PC-3 (cell line): ENCODE measurements at regions not wholly inside any gene's neighbourhood (a gene's known extent, or its start where the extent isn't known, plus 50 kb on each side); places are given as distances from the start of the nearest gene placed in this dataset.

Source experiments
- ATAC-seq: fragments of 200-7000 bp; cut with Tn5 transposase; 2 replicates; pipeline ENCODE4 v1.9.1; 2020; ENCODE audit warnings: mild to moderate bottlenecking, moderate library complexity
- BruUV-seq: library from RNA; stranded (reverse); fragments of 400-500 nt; replicated peaks from 2 replicates; lab custom pipeline; 2021; lab: Mats Ljungman, UMichigan
- CTCF ChIA-PET: fragments of 300-600 bp; sonication (Branson Sonifier 250); formaldehyde crosslinking; loops from one replicate; lab custom pipeline; 2022; ENCODE audit warnings: antibody characterized with exemption; lab: Charles Lee
- POLR2A ChIA-PET: fragments of 300-600 bp; sonication (Branson Sonifier 250); formaldehyde crosslinking; loops from one replicate; lab custom pipeline; 2022; ENCODE audit warnings: antibody characterized with exemption; ENCODE audit not compliant: unreplicated experiment; lab: Charles Lee
- DNase-seq: peaks from one replicate; pipeline ENCODE4 v3.0.0-alpha.2; 2015
- H2AFZ ChIP-seq: fragments of 300-600 bp; sonication (generic); 2 replicates; pipeline ENCODE4 v1.6.0; 2016; ENCODE audit warnings: antibody characterized with exemption, low read length
- H3F3A ChIP-seq: fragments of 300-600 bp; sonication (generic); one replicate; pipeline ENCODE4 v1.6.0; 2017; ENCODE audit warnings: antibody characterized with exemption, low read length, control low read depth, mild to moderate bottlenecking; ENCODE audit not compliant: unreplicated experiment
- H3K27ac ChIP-seq: fragments of 300-600 bp; sonication (generic); 2 replicates; pipeline ENCODE4 v1.5.1; 2016; ENCODE audit warnings: mild to moderate bottlenecking, low read length
- H3K27me3 ChIP-seq: fragments of 300-600 bp; sonication (generic); 2 replicates; pipeline ENCODE4 v1.6.1; 2016; ENCODE audit warnings: low read length, mixed read lengths
- H3K36me3 ChIP-seq: fragments of 300-600 bp; sonication (generic); 2 replicates; pipeline ENCODE4 v1.6.1; 2016; ENCODE audit warnings: low read depth, mixed run types, low read length, mixed read lengths
- H3K4me1 ChIP-seq: fragments of 300-600 bp; sonication (generic); 2 replicates; pipeline ENCODE4 v1.5.1; 2016; ENCODE audit warnings: low read length; ENCODE audit not compliant: insufficient read depth
- H3K4me2 ChIP-seq: fragments of 300-600 bp; sonication (generic); 2 replicates; pipeline ENCODE4 v1.6.0; 2016; ENCODE audit warnings: low read length
- H3K4me3 ChIP-seq: fragments of 300-600 bp; sonication (generic); 2 replicates; pipeline ENCODE4 v1.5.1; 2016; ENCODE audit warnings: mild to moderate bottlenecking, low read length, mixed read lengths
- H3K79me2 ChIP-seq: fragments of 300-600 bp; sonication (generic); 2 replicates; pipeline ENCODE4 v1.6.1; 2017; ENCODE audit warnings: low read length, mixed read lengths
- H3K9ac ChIP-seq: fragments of 300-600 bp; sonication (generic); 2 replicates; pipeline ENCODE4 v1.6.0; 2016; ENCODE audit warnings: mild to moderate bottlenecking, low read length
- H3K9me2 ChIP-seq: fragments of 300-600 bp; sonication (generic); replicated peaks from 2 replicates; pipeline ENCODE4 v1.6.1; 2016; ENCODE audit warnings: mixed run types, low read length, mixed read lengths
- H3K9me3 ChIP-seq: fragments of 300-600 bp; sonication (generic); 2 replicates; pipeline ENCODE4 v1.6.1; 2016; ENCODE audit warnings: low read length, mixed read lengths
- H4K20me1 ChIP-seq: fragments of 300-600 bp; sonication (generic); 2 replicates; pipeline ENCODE4 v1.6.1; 2016; ENCODE audit warnings: low read length, mixed read lengths
- CTCF ChIP-seq: fragments of 300-600 bp; sonication (generic); conservative IDR thresholded peaks from 2 replicates; pipeline ENCODE4 v1.5.1; 2017; ENCODE audit warnings: antibody characterized with exemption, low read depth, mild to moderate bottlenecking, low read length
- EZH2 ChIP-seq: fragments of 300-600 bp; sonication (generic); IDR thresholded peaks from one replicate; pipeline ENCODE4 v1.6.1; 2017; ENCODE audit warnings: antibody characterized with exemption, mild to moderate bottlenecking, low read length; ENCODE audit not compliant: unreplicated experiment
- EZH2phosphoT487 ChIP-seq: fragments of 300-600 bp; sonication (generic); IDR thresholded peaks from 2 replicates; pipeline ENCODE4 v1.6.1; 2018; ENCODE audit warnings: mild to moderate bottlenecking, antibody characterized with exemption, low read length, borderline replicate concordance
- intact Hi-C: fragments of 100-400 bp; cut with micrococcal nuclease; formaldehyde crosslinking; loops from 2 replicates; pipeline ENCODE4 v1.9.0; 2023

- CTCF ChIA-PET: no interaction called here
- TF ChIP-seq EZH2phosphoT487: no peak
- TF ChIP-seq CTCF: no peak
- no peak for TF ChIP-seq EZH2
- no TSS peak for BruUV-seq
Observed at GRCh38 chr7:13226385-13226784, 539.0 kb downstream of the ARL4A start.

GRCh38 chr7:13231216-13231615 lies 543.8 kb downstream of the ARL4A start:
- no peak overlapping the region for H3K4me3 ChIP-seq
- no peak overlapping the region for H3K27ac ChIP-seq
- H3K36me3 ChIP-seq: no peaks in the 10 kb centered on the region
- no peak overlapping the region for H3K4me2 ChIP-seq
- H3K79me2 ChIP-seq: no peaks in the 10 kb centered on the region
- H3K27me3 ChIP-seq: no peaks in the 10 kb centered on the region
- BruUV-seq: no TSS peak
- DNase-seq: no peak
- ChIA-PET POLR2A (no interaction called here), CTCF (no interaction called here)
- H3K4me1 ChIP-seq: no peaks in the 10 kb centered on the region
- H3F3A ChIP-seq: no peaks in the 10 kb centered on the region
- H3K9me3 ChIP-seq: no peaks in the 10 kb centered on the region
- no peaks in the 10 kb centered on the region for H3K9me2 ChIP-seq
- no peak overlapping the region for H2AFZ ChIP-seq
- intact Hi-C loops: no loop called here
- no peak overlapping the region for H3K9ac ChIP-seq
- no peak for ATAC-seq
- no peaks in the 10 kb centered on the region for H4K20me1 ChIP-seq
- TF ChIP-seq EZH2: no peak
- TF ChIP-seq EZH2phosphoT487: no peak
- no peak for TF ChIP-seq CTCF

More at GRCh38 chr7:13226385-13226784, 539.0 kb downstream of the ARL4A start:
- Histone ChIP-seq H3K9ac (no peak overlapping the region), H3K4me3 (no peak overlapping the region), H3K9me2 (no peaks in the 10 kb centered on the region), H4K20me1 (no peaks in the 10 kb centered on the region), H3F3A (no peaks in the 10 kb centered on the region), H3K27ac (no peak overlapping the region), H3K36me3 (no peaks in the 10 kb centered on the region), H3K79me2 (no peaks in the 10 kb centered on the region), H3K9me3 (no peaks in the 10 kb centered on the region), H3K4me1 (no peaks in the 10 kb centered on the region), H2AFZ (no peak overlapping the region), H3K27me3 (no peaks in the 10 kb centered on the region), H3K4me2 (no peak overlapping the region)
- POLR2A ChIA-PET: no interaction called here
- ATAC-seq (no peak), DNase-seq (no peak)
- intact Hi-C loops: no loop called here

- Histone ChIP-seq H3K9ac (no peak overlapping the region), H3K9me3 (no peaks in the 10 kb centered on the region), H3K36me3 (no peaks in the 10 kb centered on the region), H3K27ac (no peak overlapping the region), H3K27me3 (no peaks in the 10 kb centered on the region), H3K4me2 (no peak overlapping the region), H3K4me3 (no peak overlapping the region), H3K79me2 (no peaks in the 10 kb centered on the region), H3F3A (no peaks in the 10 kb centered on the region), H3K4me1 (no peaks in the 10 kb centered on the region), H3K9me2 (no peaks in the 10 kb centered on the region), H4K20me1 (no peaks in the 10 kb centered on the region), H2AFZ (no peak overlapping the region)
- DNase-seq: no peak
- no TSS peak for BruUV-seq
- intact Hi-C loops: no loop called here
- CTCF ChIA-PET: no interaction called here
- ATAC-seq: no peak
- TF ChIP-seq CTCF (no peak), EZH2 (no peak)
- POLR2A ChIA-PET: no interaction called here
Observed at GRCh38 chr7:13235436-13235835, 548.0 kb downstream of the ARL4A start.
